Activated CD8-positive, alpha-beta T cell treated with anti-CD3 and anti-CD28 coated beads for 36 hours (primary cell): ENCODE measurements at regions not wholly inside any gene's neighbourhood (a gene's known extent, or its start where the extent isn't known, plus 50 kb on each side); places are given as distances from the start of the nearest gene placed in this dataset.

Experiments used
- ATAC-seq: fragments of 200-7000 bp; cut with Tn5 transposase; one replicate; pipeline ENCODE4 v1.10.0; 2021; ENCODE audit warnings: mild to moderate bottlenecking, moderate library complexity
- CTCF ChIA-PET: fragments of 350-600 bp; sonication (Branson Sonifier 250); formaldehyde crosslinking; loops from one replicate; lab custom pipeline; 2021; ENCODE audit warnings: antibody characterized with exemption; lab: Charles Lee
- POLR2A ChIA-PET: fragments of 350-600 bp; sonication (Branson Sonifier 250); formaldehyde crosslinking; loops from one replicate; lab custom pipeline; 2021; ENCODE audit warnings: antibody characterized with exemption; lab: Charles Lee
- DNase-seq: peaks from one replicate; pipeline ENCODE4 v3.0.0-alpha.2; 2020
- H3K27ac Mint-ChIP-seq: one replicate; pipeline ENCODE4 v1.8.0; 2021; ENCODE audit warnings: mild to moderate bottlenecking, mixed read lengths
- H3K27me3 Mint-ChIP-seq: one replicate; pipeline ENCODE4 v1.8.0; 2021; ENCODE audit warnings: mixed read lengths
- H3K36me3 Mint-ChIP-seq: one replicate; pipeline ENCODE4 v1.8.0; 2021; ENCODE audit warnings: low read depth, mixed read lengths
- H3K4me1 Mint-ChIP-seq: one replicate; pipeline ENCODE4 v1.8.0; 2021; ENCODE audit warnings: low read depth, mixed read lengths
- H3K4me3 Mint-ChIP-seq: one replicate; pipeline ENCODE4 v1.8.0; 2021; ENCODE audit warnings: mild to moderate bottlenecking, moderate library complexity, mixed read lengths
- H3K9me3 Mint-ChIP-seq: one replicate; pipeline ENCODE4 v1.8.0; 2021; ENCODE audit warnings: mixed read lengths
- CTCF ChIP-seq: fragments of 200-600 bp; IDR thresholded peaks from one replicate; pipeline ENCODE4 v1.8.0; 2022; ENCODE audit warnings: antibody characterized with exemption, mild to moderate bottlenecking
- intact Hi-C: fragments of 100-400 bp; cut with micrococcal nuclease; formaldehyde crosslinking; loops from one replicate; pipeline ENCODE4 v1.10.0; 2022

GRCh38 chr13:34617473-34618083, 324.5 kb upstream of the NBEA start:
- POLR2A ChIA-PET, result no interaction called here

GRCh38 chr13:34618654-34619053, 323.4 kb upstream of the NBEA start:
- no peaks in the 10 kb centered on the region for H3K36me3 Mint-ChIP-seq
- no peak overlapping the region for H3K4me3 Mint-ChIP-seq
- H3K9me3 Mint-ChIP-seq, result peaks cover 1% of the 10 kb centered on the region
- ChIA-PET POLR2A (no interaction called here), CTCF (no interaction called here)
- H3K4me1 Mint-ChIP-seq, result no peaks in the 10 kb centered on the region
- no peak for TF ChIP-seq CTCF
- intact Hi-C loops, result no loop called here
- no peak for ATAC-seq
- DNase-seq, result no peak
- H3K27me3 Mint-ChIP-seq, result no peaks in the 10 kb centered on the region
- H3K27ac Mint-ChIP-seq, result no peak overlapping the region

More at GRCh38 chr13:34617473-34618083, 324.5 kb upstream of the NBEA start:
- Mint-ChIP-seq H3K27ac (no peak overlapping the region), H3K9me3 (peaks cover 1% of the 10 kb centered on the region), H3K4me3 (no peak overlapping the region), H3K27me3 (no peaks in the 10 kb centered on the region), H3K4me1 (no peaks in the 10 kb centered on the region), H3K36me3 (no peaks in the 10 kb centered on the region)
- no peak for TF ChIP-seq CTCF
- CTCF ChIA-PET, result interaction anchor here (0.6 kb wide), 1 partner anchor 26 kb away, joined by 3 read pairs; no protein-coding TSS in a partner anchor
- ATAC-seq, result no peak
- intact Hi-C loops, result no loop called here
- no peak for DNase-seq

GRCh38 chr13:34619326-34619725, 322.7 kb upstream of the NBEA start:
- Mint-ChIP-seq H3K27me3 (no peaks in the 10 kb centered on the region), H3K27ac (no peak overlapping the region), H3K9me3 (peaks cover 1% of the 10 kb centered on the region), H3K4me3 (no peak overlapping the region), H3K4me1 (no peaks in the 10 kb centered on the region), H3K36me3 (no peaks in the 10 kb centered on the region)
- DNase-seq (no peak), ATAC-seq (no peak)
- POLR2A ChIA-PET, result no interaction called here
- no peak for TF ChIP-seq CTCF
- CTCF ChIA-PET, result no interaction called here
- intact Hi-C loops, result no loop called here

GRCh38 chr13:34620074-34620850, 321.8 kb upstream of the NBEA start:
- Mint-ChIP-seq H3K4me1 (no peaks in the 10 kb centered on the region), H3K4me3 (no peak overlapping the region), H3K36me3 (no peaks in the 10 kb centered on the region), H3K27ac (no peak overlapping the region), H3K27me3 (no peaks in the 10 kb centered on the region), H3K9me3 (peaks cover 1% of the 10 kb centered on the region)
- no peak for TF ChIP-seq CTCF
- intact Hi-C loops, result no loop called here
- ChIA-PET CTCF (no interaction called here), POLR2A (no interaction called here)
- DNase-seq (no peak), ATAC-seq (no peak)

- ATAC-seq (no peak), DNase-seq (no peak)
- H3K36me3 Mint-ChIP-seq, result no peaks in the 10 kb centered on the region
- H3K4me3 Mint-ChIP-seq, result no peak overlapping the region
- ChIA-PET POLR2A (no interaction called here), CTCF (no interaction called here)
- H3K9me3 Mint-ChIP-seq, result no peaks in the 10 kb centered on the region
- no peaks in the 10 kb centered on the region for H3K4me1 Mint-ChIP-seq
- no peak for TF ChIP-seq CTCF
- no peak overlapping the region for H3K27ac Mint-ChIP-seq
- intact Hi-C loops, result no loop called here
- no peaks in the 10 kb centered on the region for H3K27me3 Mint-ChIP-seq
These were observed 321.2 kb upstream of the NBEA start for GRCh38 chr13:34620862-34621261.
